Right kidney (tissue), 1 donor: ENCODE measurements at regions not wholly inside any gene's neighbourhood (a gene's known extent, or its start where the extent isn't known, plus 50 kb on each side); places are given as distances from the start of the nearest gene placed in this dataset.
A peak's percentile ranks its signal among the peaks of the same experiment; 100 is the strongest.
"Not testable (repeated sequence)": the region's sequence is repeated elsewhere in the genome, so short reads cannot be mapped to it uniquely, and the experiment has no call there.

Experiments
- DNase-seq: peaks from one replicate; pipeline ENCODE4 v3.0.0-alpha.2; 2016

GRCh38 chr14:82725213-82725612 lies 1191.6 kb upstream of the SEL1L start:
- no peak for DNase-seq

- no peak for DNase-seq
Observed at GRCh38 chr14:82731526-82731925, 1197.9 kb upstream of the SEL1L start.

GRCh38 chr14:82740547-82740946 lies 1206.9 kb upstream of the SEL1L start:
- DNase-seq, result no peak

- DNase-seq, result no peak
Observed at GRCh38 chr14:82755476-82755875, 1221.8 kb upstream of the SEL1L start.

- no peak for DNase-seq
Observed at GRCh38 chr14:82755923-82756322, 1222.3 kb upstream of the SEL1L start.

- no peak for DNase-seq
Observed at GRCh38 chr14:82757776-82758175, 1224.1 kb upstream of the SEL1L start.

GRCh38 chr14:82759656-82760055 lies 1226.0 kb upstream of the SEL1L start:
- peak; percentile 47 for DNase-seq

GRCh38 chr14:82766123-82766522 lies 1232.5 kb upstream of the SEL1L start:
- no peak for DNase-seq

GRCh38 chr14:82766996-82767395 lies 1233.3 kb upstream of the SEL1L start:
- DNase-seq, result no peak

- DNase-seq, result no peak
Observed at GRCh38 chr14:82776958-82777357, 1243.3 kb upstream of the SEL1L start.

- DNase-seq, result no peak
Observed at GRCh38 chr14:82778008-82778590, 1244.4 kb upstream of the SEL1L start.

- no peak for DNase-seq
Observed at GRCh38 chr14:82778601-82779000, 1244.9 kb upstream of the SEL1L start.

GRCh38 chr14:82779301-82779700 lies 1245.6 kb upstream of the SEL1L start:
- no peak for DNase-seq

GRCh38 chr14:82785756-82786482 lies 1252.3 kb upstream of the SEL1L start:
- no peak for DNase-seq

- no peak for DNase-seq
Observed at GRCh38 chr14:82786483-82786880, 1252.8 kb upstream of the SEL1L start.

GRCh38 chr14:82796086-82796485 lies 1262.4 kb upstream of the SEL1L start:
- DNase-seq, result no peak

- no peak for DNase-seq
Observed at GRCh38 chr14:82798276-82798675, 1264.6 kb upstream of the SEL1L start.

- DNase-seq, result no peak
Observed at GRCh38 chr14:82805892-82806825, 1272.5 kb upstream of the SEL1L start.

GRCh38 chr14:82811246-82811645 lies 1277.6 kb upstream of the SEL1L start:
- DNase-seq, result no peak

GRCh38 chr14:82814339-82814738 lies 1280.7 kb upstream of the SEL1L start:
- DNase-seq, result not testable (repeated sequence)

GRCh38 chr14:82830596-82830995 lies 1296.9 kb upstream of the SEL1L start:
- DNase-seq, result no peak

GRCh38 chr14:82836256-82836950 lies 1302.8 kb upstream of the SEL1L start:
- DNase-seq, result no peak
